HEK293 (cell line): ENCODE measurements at regions not wholly inside any gene's neighbourhood (a gene's known extent, or its start where the extent isn't known, plus 50 kb on each side); places are given as distances from the start of the nearest gene placed in this dataset.

Experiments
- CTCF ChIA-PET: fragments of 350-600 bp; formaldehyde crosslinking; extraction: SDS; loops from one replicate; lab custom pipeline; 2021; ENCODE audit warnings: antibody characterized with exemption; lab: Yijun Ruan, JAX
- POLR2A ChIA-PET: fragments of 300-600 bp; formaldehyde crosslinking; extraction: SDS; loops from one replicate; lab custom pipeline; 2020; ENCODE audit warnings: antibody characterized with exemption, inconsistent platforms; lab: Yijun Ruan, JAX
- H3K27ac ChIP-seq: fragments of 200-500 bp; sonication (Bioruptor generic); 2 replicates; pipeline ENCODE4 v1.5.1; 2014; ENCODE audit warnings: low read depth, low read length, control low read depth, inconsistent platforms; ENCODE audit errors: extremely low read depth
- H3K36me3 ChIP-seq, 2 experiments: fragments of 200-500 bp in 1 of 2; sonication (Bioruptor generic) in 1 of 2; 1 replicate in 1 of 2; 2 replicates in 1 of 2; pipeline ENCODE4 v1.5.1; 2014 to 2017; ENCODE audit warnings: inconsistent platforms in 2 of 2, low read length in 2 of 2; ENCODE audit not compliant: control insufficient read depth in 2 of 2, insufficient read depth in 1 of 2
- H3K4me1 ChIP-seq: fragments of 200-500 bp; sonication (Bioruptor generic); 2 replicates; pipeline ENCODE4 v1.5.1; 2014; ENCODE audit warnings: mild to moderate bottlenecking, low read length, inconsistent platforms; ENCODE audit not compliant: control insufficient read depth, insufficient read depth
- H3K4me3 ChIP-seq: 2 replicates; pipeline ENCODE4 v1.5.1; 2011; ENCODE audit warnings: low read depth, mild to moderate bottlenecking, control low read depth, low read length, moderate library complexity
- H3K9me3 ChIP-seq: fragments of 200-500 bp; sonication (Bioruptor generic); 2 replicates; pipeline ENCODE4 v1.5.1; 2014; ENCODE audit warnings: low read depth, low read length, inconsistent platforms; ENCODE audit not compliant: control insufficient read depth, insufficient read depth
- GFI1B ChIP-seq: fragments of 450-650 bp; formaldehyde crosslinking; IDR thresholded peaks from 2 replicates; pipeline ENCODE4 v1.5.1; 2016; ENCODE audit warnings: missing biosample characterization, missing genetic modification characterization
- KLF8 ChIP-seq: fragments of 450-650 bp; formaldehyde crosslinking; IDR thresholded peaks from 2 replicates; pipeline ENCODE4 v1.5.1; 2016; ENCODE audit warnings: missing biosample characterization, missing genetic modification characterization
- SCRT2 ChIP-seq: fragments of 450-650 bp; formaldehyde crosslinking; IDR thresholded peaks from 2 replicates; pipeline ENCODE4 v1.5.1; 2016; ENCODE audit warnings: missing biosample characterization, missing genetic modification characterization
- ZBTB21 ChIP-seq: fragments of 450-650 bp; formaldehyde crosslinking; IDR thresholded peaks from 2 replicates; pipeline ENCODE4 v1.5.1; 2017; ENCODE audit warnings: missing biosample characterization, missing genetic modification characterization
- ZBTB48 ChIP-seq: fragments of 450-650 bp; formaldehyde crosslinking; IDR thresholded peaks from 2 replicates; pipeline ENCODE4 v1.5.1; 2016; ENCODE audit warnings: missing biosample characterization, missing genetic modification characterization
- ZNF157 ChIP-seq: fragments of 450-650 bp; formaldehyde crosslinking; IDR thresholded peaks from 2 replicates; pipeline ENCODE4 v1.5.1; 2016; ENCODE audit warnings: missing biosample characterization, missing genetic modification characterization
- ZNF223 ChIP-seq: fragments of 450-650 bp; formaldehyde crosslinking; IDR thresholded peaks from 2 replicates; pipeline ENCODE4 v1.5.1; 2016; ENCODE audit warnings: missing biosample characterization, missing genetic modification characterization
- ZNF335 ChIP-seq: fragments of 450-650 bp; formaldehyde crosslinking; conservative IDR thresholded peaks from 2 replicates; pipeline ENCODE4 v1.5.1; 2016; ENCODE audit warnings: missing biosample characterization, missing genetic modification characterization
- ZNF341 ChIP-seq: fragments of 450-650 bp; formaldehyde crosslinking; IDR thresholded peaks from 2 replicates; pipeline ENCODE4; 2016; ENCODE audit warnings: low read depth, missing biosample characterization, missing genetic modification characterization
- ZNF416 ChIP-seq: fragments of 450-650 bp; formaldehyde crosslinking; IDR thresholded peaks from 2 replicates; pipeline ENCODE4 v1.5.1; 2016; ENCODE audit warnings: missing biosample characterization, missing genetic modification characterization
- ZNF48 ChIP-seq: fragments of 450-650 bp; formaldehyde crosslinking; IDR thresholded peaks from 2 replicates; pipeline ENCODE4 v1.5.1; 2016; ENCODE audit warnings: missing biosample characterization, missing genetic modification characterization
- ZNF514 ChIP-seq: fragments of 450-650 bp; formaldehyde crosslinking; IDR thresholded peaks from 2 replicates; pipeline ENCODE4 v1.5.1; 2016; ENCODE audit warnings: missing biosample characterization, missing genetic modification characterization
- ZNF571 ChIP-seq: fragments of 450-650 bp; formaldehyde crosslinking; IDR thresholded peaks from 2 replicates; pipeline ENCODE4 v1.5.0; 2017; ENCODE audit warnings: missing biosample characterization, missing genetic modification characterization
- ZNF664 ChIP-seq: fragments of 450-650 bp; formaldehyde crosslinking; IDR thresholded peaks from 2 replicates; pipeline ENCODE4 v1.5.1; 2016; ENCODE audit warnings: missing biosample characterization, missing genetic modification characterization
- ZNF777 ChIP-seq: fragments of 450-650 bp; formaldehyde crosslinking; IDR thresholded peaks from 2 replicates; pipeline ENCODE4 v1.5.1; 2017; ENCODE audit warnings: missing biosample characterization, missing genetic modification characterization, borderline replicate concordance
- ZNF791 ChIP-seq: fragments of 450-650 bp; formaldehyde crosslinking; IDR thresholded peaks from 2 replicates; pipeline ENCODE4 v1.5.1; 2016; ENCODE audit warnings: missing biosample characterization, missing genetic modification characterization
- ZNF830 ChIP-seq: fragments of 450-650 bp; IDR thresholded peaks from 2 replicates; pipeline ENCODE4 v1.5.0; 2018; ENCODE audit warnings: missing biosample characterization, missing genetic modification characterization, low read depth, mild to moderate bottlenecking, moderate library complexity
- ZNF837 ChIP-seq: fragments of 450-650 bp; formaldehyde crosslinking; IDR thresholded peaks from 2 replicates; pipeline ENCODE4 v1.5.1; 2016; ENCODE audit warnings: missing biosample characterization, missing genetic modification characterization
- ZNF843 ChIP-seq: fragments of 450-650 bp; formaldehyde crosslinking; IDR thresholded peaks from 2 replicates; pipeline ENCODE4 v1.5.1; 2016; ENCODE audit warnings: missing biosample characterization, missing genetic modification characterization
- TF ChIP-seq, protein P1 (sequence below): fragments of 450-650 bp; IDR thresholded peaks from 2 replicates; pipeline ENCODE4 v1.5.1; 2018; ENCODE audit warnings: missing biosample characterization, missing genetic modification characterization
- TF ChIP-seq, protein P2 (sequence below): fragments of 450-650 bp; formaldehyde crosslinking; IDR thresholded peaks from 2 replicates; pipeline ENCODE4 v1.5.1; 2016; ENCODE audit warnings: missing biosample characterization, missing genetic modification characterization, borderline replicate concordance
- TF ChIP-seq, protein P3 (sequence below): fragments of 450-650 bp; formaldehyde crosslinking; IDR thresholded peaks from 2 replicates; pipeline ENCODE4 v1.5.1; 2016; ENCODE audit warnings: missing biosample characterization, missing genetic modification characterization
- TF ChIP-seq, protein P4 (sequence below): fragments of 450-650 bp; formaldehyde crosslinking; IDR thresholded peaks from 2 replicates; pipeline ENCODE4 v1.5.1; 2016; ENCODE audit warnings: missing biosample characterization, missing genetic modification characterization
- TF ChIP-seq, protein P5 (sequence below): fragments of 450-650 bp; formaldehyde crosslinking; IDR thresholded peaks from 2 replicates; pipeline ENCODE4 v1.5.1; 2016; ENCODE audit warnings: missing biosample characterization, missing genetic modification characterization

DNA sequence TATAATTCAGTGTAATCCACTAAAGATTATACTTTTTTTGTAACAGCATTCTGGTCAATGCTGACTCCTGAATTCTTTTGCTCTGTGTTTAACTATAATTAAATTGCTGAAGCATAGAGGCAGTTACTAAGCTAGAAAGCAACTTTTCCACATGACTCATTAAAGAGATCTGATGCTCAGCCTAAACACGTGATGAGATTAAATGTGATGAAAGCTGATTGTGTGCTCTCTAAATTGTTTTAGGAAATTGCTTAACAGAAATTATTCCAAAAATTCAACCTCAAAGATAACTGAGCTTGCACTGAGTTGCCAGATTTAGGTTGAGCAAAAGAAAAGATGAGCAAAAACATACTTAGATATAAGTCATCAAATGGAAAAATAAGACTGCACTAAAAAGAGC lies 1033.6 kb downstream of the FAM181B start:
- no peaks in the 10 kb centered on the region for H3K9me3 ChIP-seq
- H3K4me3 ChIP-seq: no peak overlapping the region
- TF ChIP-seq GFI1B (no peak), ZNF777 (no peak), ZBTB21 (no peak), ZNF48 (no peak), ZBTB48 (tag by site-specific recombination) (no peak), ZNF843 (tag by site-specific recombination) (no peak), ZNF571 (tag by site-specific recombination) (no peak), ZNF223 (tag by site-specific recombination) (no peak), ZNF791 (tag by site-specific recombination) (no peak), ZNF341 (no peak), ZNF157 (tag by site-specific recombination) (no peak), ZNF416 (tag by site-specific recombination) (no peak), ZNF664 (tag by site-specific recombination) (no peak), ZNF335 (tag by site-specific recombination) (no peak), ZNF837 (tag by site-specific recombination) (no peak), SCRT2 (tag by site-specific recombination) (no peak)
- TF ChIP-seq, protein P1, sequence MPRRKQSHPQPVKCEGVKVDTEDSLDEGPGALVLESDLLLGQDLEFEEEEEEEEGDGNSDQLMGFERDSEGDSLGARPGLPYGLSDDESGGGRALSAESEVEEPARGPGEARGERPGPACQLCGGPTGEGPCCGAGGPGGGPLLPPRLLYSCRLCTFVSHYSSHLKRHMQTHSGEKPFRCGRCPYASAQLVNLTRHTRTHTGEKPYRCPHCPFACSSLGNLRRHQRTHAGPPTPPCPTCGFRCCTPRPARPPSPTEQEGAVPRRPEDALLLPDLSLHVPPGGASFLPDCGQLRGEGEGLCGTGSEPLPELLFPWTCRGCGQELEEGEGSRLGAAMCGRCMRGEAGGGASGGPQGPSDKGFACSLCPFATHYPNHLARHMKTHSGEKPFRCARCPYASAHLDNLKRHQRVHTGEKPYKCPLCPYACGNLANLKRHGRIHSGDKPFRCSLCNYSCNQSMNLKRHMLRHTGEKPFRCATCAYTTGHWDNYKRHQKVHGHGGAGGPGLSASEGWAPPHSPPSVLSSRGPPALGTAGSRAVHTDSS: no peak
- TF ChIP-seq, protein P2, sequence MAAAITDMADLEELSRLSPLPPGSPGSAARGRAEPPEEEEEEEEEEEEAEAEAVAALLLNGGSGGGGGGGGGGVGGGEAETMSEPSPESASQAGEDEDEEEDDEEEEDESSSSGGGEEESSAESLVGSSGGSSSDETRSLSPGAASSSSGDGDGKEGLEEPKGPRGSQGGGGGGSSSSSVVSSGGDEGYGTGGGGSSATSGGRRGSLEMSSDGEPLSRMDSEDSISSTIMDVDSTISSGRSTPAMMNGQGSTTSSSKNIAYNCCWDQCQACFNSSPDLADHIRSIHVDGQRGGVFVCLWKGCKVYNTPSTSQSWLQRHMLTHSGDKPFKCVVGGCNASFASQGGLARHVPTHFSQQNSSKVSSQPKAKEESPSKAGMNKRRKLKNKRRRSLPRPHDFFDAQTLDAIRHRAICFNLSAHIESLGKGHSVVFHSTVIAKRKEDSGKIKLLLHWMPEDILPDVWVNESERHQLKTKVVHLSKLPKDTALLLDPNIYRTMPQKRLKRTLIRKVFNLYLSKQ (tag by site-specific recombination): no peak
- TF ChIP-seq, protein P3, sequence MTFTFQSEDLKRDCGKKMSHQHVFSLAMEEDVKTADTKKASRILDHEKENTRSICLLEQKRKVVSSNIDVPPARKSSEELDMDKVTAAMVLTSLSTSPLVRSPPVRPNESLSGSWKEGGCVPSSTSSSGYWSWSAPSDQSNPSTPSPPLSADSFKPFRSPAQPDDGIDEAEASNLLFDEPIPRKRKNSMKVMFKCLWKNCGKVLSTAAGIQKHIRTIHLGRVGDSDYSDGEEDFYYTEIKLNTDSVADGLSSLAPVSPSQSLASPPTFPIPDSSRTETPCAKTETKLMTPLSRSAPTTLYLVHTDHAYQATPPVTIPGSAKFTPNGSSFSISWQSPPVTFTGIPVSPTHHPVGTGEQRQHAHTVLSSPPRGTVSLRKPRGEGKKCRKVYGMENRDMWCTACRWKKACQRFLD (tag by site-specific recombination): no peak
- CTCF ChIA-PET: interaction anchor here (0.7 kb wide), 1 partner anchor 22 kb away, joined by 3 read pairs; no protein-coding TSS in a partner anchor
- no peaks in the 10 kb centered on the region for H3K4me1 ChIP-seq
- POLR2A ChIA-PET: no interaction called here
- no peak overlapping the region for H3K27ac ChIP-seq
- H3K36me3 ChIP-seq: no peaks in the 10 kb centered on the region

DNA sequence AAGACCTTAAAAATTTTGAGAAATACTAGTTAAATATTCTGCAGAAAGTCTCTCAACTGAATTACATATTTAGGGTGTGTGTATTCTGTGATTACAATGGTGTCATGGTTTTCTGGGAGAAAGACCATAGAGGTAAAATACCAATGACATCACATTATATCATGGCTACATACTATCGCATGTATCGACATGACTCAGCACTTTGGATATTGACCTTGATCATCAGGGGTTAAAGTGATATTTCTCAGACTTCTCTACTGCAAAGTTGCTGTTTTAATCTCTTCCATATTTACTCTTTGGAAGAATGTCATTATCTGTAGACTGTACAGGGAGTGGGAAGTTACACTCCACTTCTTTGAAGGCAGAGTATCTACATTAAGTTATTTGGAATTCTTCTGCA lies 1046.6 kb downstream of the FAM181B start:
- POLR2A ChIA-PET: no interaction called here
- Histone ChIP-seq H3K4me1 (no peaks in the 10 kb centered on the region), H3K9me3 (no peaks in the 10 kb centered on the region), H3K4me3 (no peak overlapping the region), H3K27ac (no peak overlapping the region), H3K36me3 (no peaks in the 10 kb centered on the region)
- TF ChIP-seq, protein P4, sequence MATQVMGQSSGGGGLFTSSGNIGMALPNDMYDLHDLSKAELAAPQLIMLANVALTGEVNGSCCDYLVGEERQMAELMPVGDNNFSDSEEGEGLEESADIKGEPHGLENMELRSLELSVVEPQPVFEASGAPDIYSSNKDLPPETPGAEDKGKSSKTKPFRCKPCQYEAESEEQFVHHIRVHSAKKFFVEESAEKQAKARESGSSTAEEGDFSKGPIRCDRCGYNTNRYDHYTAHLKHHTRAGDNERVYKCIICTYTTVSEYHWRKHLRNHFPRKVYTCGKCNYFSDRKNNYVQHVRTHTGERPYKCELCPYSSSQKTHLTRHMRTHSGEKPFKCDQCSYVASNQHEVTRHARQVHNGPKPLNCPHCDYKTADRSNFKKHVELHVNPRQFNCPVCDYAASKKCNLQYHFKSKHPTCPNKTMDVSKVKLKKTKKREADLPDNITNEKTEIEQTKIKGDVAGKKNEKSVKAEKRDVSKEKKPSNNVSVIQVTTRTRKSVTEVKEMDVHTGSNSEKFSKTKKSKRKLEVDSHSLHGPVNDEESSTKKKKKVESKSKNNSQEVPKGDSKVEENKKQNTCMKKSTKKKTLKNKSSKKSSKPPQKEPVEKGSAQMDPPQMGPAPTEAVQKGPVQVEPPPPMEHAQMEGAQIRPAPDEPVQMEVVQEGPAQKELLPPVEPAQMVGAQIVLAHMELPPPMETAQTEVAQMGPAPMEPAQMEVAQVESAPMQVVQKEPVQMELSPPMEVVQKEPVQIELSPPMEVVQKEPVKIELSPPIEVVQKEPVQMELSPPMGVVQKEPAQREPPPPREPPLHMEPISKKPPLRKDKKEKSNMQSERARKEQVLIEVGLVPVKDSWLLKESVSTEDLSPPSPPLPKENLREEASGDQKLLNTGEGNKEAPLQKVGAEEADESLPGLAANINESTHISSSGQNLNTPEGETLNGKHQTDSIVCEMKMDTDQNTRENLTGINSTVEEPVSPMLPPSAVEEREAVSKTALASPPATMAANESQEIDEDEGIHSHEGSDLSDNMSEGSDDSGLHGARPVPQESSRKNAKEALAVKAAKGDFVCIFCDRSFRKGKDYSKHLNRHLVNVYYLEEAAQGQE (tag by site-specific recombination): no peak
- TF ChIP-seq ZNF830 (tag by site-specific recombination) (no peak), ZNF514 (tag by site-specific recombination) (no peak), KLF8 (tag by site-specific recombination) (no peak)
- TF ChIP-seq, protein P5, sequence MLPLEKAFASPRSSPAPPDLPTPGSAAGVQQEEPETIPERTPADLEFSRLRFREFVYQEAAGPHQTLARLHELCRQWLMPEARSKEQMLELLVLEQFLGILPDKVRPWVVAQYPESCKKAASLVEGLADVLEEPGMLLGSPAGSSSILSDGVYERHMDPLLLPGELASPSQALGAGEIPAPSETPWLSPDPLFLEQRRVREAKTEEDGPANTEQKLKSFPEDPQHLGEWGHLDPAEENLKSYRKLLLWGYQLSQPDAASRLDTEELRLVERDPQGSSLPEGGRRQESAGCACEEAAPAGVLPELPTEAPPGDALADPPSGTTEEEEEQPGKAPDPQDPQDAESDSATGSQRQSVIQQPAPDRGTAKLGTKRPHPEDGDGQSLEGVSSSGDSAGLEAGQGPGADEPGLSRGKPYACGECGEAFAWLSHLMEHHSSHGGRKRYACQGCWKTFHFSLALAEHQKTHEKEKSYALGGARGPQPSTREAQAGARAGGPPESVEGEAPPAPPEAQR (tag by site-specific recombination): no peak
- CTCF ChIA-PET: no interaction called here
